Epithelial cell of prostate (primary cell): ENCODE measurements at regions not wholly inside any gene's neighbourhood (a gene's known extent, or its start where the extent isn't known, plus 50 kb on each side); places are given as distances from the start of the nearest gene placed in this dataset.
A peak's percentile ranks its signal among the peaks of the same experiment; 100 is the strongest.

Experiments used
- DNase-seq: peaks from one replicate; pipeline ENCODE4 v3.0.0-alpha.2; 2011; ENCODE audit warnings: low read depth, low spot score
- H3K27ac ChIP-seq: fragments of 450-650 bp; 2 replicates; pipeline ENCODE4 v1.5.1; 2017; ENCODE audit warnings: mild to moderate bottlenecking

- DNase-seq: no peak
- H3K27ac ChIP-seq: no peak overlapping the region
These were observed 620.6 kb upstream of the ID2 start for GRCh38 chr2:8061219-8061618.

GRCh38 chr2:8064603-8065002 lies 617.3 kb upstream of the ID2 start:
- DNase-seq: no peak
- no peak overlapping the region for H3K27ac ChIP-seq

GRCh38 chr2:8065191-8065590 lies 616.7 kb upstream of the ID2 start:
- no peak for DNase-seq
- H3K27ac ChIP-seq: no peak overlapping the region

DNA sequence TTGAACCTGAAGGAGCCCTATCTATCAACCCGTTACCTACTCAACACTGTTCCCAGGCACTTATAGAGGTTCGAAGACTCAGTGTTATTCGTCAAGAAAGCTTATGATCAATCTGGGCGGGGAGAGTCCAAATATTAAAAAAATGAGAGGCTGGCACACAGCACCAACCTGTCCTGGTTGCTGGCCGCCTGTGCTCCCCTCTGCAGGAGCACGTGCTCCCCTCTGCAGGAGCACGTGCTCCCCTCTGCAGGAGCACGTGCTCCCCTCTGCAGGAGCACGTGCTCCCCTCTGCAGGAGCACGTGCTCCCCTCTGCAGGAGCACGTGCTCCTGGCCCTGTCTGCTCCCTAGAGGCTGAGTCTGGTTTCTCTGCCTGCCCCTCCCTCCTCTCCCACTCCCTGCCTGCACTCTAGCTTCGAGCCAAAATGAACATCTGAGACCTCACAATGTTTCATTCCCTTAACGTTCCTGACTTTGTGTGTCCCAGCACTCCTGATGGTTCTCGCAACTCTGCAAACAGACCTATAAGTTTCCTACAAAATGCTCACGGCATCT lies 614.0 kb upstream of the ID2 start:
- no peak for DNase-seq
- no peak overlapping the region for H3K27ac ChIP-seq

GRCh38 chr2:8072907-8073306 lies 608.9 kb upstream of the ID2 start:
- no peak overlapping the region for H3K27ac ChIP-seq
- no peak for DNase-seq

GRCh38 chr2:8073916-8074315 lies 607.9 kb upstream of the ID2 start:
- H3K27ac ChIP-seq: no peak overlapping the region
- no peak for DNase-seq

DNA sequence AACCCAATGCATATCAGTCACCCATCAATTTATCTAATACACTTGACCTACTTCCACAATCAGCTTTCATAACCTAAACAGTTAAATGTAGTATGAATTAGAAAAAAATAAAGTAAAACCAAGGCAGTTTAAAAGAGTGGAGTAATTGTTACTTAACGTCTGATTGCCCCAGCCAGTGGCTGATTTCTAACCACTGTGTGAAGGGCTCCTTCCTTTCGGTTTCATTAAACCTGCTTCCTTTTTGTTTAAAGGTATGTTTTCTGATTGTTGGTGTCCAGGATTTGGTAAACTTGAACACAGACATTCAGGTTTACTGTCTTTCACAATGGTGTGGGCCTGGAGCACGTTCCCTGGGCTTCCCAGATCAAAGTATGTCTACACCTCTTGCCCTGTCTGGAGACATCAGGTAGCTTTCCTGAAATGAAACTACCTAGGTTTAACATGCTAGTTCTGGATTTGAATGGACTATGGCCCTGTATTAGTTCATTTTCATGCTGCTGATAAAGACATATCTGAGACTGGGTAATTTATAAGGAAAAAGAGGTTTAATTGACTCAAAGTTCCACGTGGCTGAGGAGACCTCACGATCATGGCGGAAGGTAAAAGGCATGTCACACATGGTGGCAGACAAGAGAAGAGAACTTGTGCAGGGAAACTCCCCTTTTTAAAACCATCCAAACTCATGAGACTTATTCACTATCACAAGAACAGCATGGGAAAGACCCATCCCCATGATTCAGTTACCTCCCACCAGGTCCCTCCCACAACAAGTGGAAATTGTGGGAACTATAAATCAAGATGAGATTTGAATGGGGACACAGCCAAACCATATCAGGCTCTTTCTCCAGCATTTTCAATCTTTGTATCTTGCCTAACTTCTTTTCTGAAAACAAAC lies 605.2 kb upstream of the ID2 start:
- H3K27ac ChIP-seq: no peak overlapping the region
- DNase-seq: no peak

GRCh38 chr2:8078705-8079104 lies 603.2 kb upstream of the ID2 start:
- no peak for DNase-seq
- H3K27ac ChIP-seq: no peak overlapping the region

DNA sequence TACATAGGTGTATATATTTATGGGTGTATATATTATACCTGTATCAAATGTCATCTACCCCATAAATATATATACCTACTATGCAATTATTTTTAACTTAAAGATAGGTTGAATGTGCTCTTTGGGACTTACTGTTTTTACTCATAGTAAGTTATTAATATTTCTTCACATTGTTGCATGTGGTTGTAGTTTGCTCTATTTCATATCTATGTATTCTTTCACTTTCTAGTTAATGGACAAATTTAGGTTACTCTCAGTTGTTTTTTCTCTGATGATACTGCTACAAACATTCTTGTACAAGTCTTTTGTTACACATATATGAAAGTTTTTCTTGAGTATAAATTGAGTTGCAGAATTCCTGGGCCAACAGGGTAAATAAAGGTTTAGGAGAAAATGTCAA lies 601.8 kb upstream of the ID2 start:
- DNase-seq: no peak
- H3K27ac ChIP-seq: no peak overlapping the region

- no peak for DNase-seq
- no peak overlapping the region for H3K27ac ChIP-seq
These were observed 600.7 kb upstream of the ID2 start for GRCh38 chr2:8081130-8081529.

- DNase-seq: no peak
- no peak overlapping the region for H3K27ac ChIP-seq
These were observed 599.0 kb upstream of the ID2 start for GRCh38 chr2:8082840-8083239.

DNA sequence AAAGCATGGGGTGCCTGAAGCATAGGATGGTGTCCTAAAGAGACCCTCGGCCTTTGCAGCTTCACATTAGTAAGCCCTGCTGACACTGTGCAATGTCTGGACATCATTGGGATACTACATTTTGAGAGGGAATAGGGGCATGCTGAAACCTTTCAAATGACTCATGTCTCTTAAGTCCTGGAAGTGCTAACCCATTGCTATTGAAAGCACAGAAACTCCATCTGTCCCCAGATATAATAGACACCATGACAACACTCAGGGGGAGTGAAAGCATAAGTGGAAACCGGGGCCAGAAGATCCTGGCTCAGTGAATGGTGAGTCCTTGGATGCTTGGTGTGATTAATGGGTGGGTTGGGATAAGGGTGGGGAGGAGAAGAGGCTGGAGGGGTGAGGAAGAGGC lies 595.5 kb upstream of the ID2 start:
- H3K27ac ChIP-seq: peak overlapping the region; percentile 51
- no peak for DNase-seq

DNA sequence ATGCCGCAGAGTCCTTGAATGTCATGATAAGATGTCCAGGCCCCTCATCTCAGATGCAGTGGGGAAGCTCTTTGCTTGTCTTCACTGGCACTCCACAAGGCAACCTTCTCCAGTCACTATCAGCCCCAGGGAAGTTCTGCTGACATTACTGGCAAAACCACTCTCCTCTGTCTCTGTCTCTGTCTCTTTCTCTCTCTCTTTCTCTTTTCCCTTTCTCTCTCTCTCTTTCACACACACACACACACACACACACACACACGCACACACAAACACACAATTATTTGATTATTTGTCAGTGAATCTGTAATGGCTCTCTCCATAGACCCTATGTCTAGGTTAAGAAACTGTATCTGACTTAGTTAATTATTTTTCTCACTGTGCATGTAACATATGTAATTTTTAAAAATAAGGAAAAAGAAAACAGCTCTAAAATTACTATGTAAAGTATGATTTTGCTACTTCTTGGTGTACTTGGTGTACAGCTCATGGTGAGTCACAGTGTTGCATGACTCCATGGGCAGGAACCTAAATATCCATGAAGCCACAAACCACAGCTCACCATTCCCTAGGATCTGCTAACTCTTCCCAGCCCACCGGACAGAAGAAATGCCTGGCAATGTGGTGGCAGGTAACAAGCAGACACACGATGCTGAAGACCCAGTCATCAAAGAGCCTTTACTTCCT lies 594.9 kb upstream of the ID2 start:
- peak overlapping the region; percentile 51 for H3K27ac ChIP-seq
- peak; percentile 86 for DNase-seq

DNA sequence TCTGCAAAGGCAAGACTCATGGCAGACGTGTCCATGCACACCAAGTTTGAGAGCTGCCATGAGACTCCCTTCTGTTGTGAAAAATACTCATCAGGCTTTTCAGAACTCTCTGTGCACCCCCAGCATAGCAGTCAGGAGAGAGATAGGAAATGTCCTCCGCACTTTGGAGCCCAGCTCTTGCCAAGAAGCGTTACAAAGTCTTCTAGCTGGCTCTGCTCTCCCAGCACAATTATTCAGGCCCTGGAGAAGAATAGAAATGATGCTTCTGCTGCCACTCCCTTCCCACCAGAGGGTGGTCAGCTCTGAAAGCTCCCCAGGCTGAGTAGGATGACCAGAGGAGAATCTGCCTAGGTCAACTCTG lies 594.4 kb upstream of the ID2 start:
- H3K27ac ChIP-seq: peak overlapping the region; percentile 51

GRCh38 chr2:8088810-8089209 lies 593.0 kb upstream of the ID2 start:
- H3K27ac ChIP-seq: no peak overlapping the region
- DNase-seq: no peak

More for the DNA sequence above, 594.4 kb upstream of the ID2 start:
- DNase-seq: no peak

DNA sequence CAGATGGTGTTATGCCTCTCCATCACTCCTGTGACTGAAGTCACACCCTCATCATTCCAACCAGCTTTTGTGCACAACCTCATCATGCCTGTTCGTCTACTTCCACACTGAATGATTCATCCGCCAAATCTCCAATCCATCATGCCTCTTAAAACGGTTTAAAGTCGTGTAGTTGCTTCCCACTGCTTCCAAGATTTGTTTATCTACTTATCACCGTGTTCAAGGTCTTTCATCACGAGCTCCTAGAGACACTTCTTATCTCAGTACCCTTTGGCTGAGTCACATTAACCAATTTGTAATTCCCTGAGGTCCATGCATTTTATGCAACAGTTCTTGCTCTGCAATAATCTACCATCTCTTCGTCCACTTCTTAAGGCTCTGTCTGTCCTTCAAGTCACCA lies 592.3 kb upstream of the ID2 start:
- DNase-seq: peak; percentile 51
- H3K27ac ChIP-seq: no peak overlapping the region

DNA sequence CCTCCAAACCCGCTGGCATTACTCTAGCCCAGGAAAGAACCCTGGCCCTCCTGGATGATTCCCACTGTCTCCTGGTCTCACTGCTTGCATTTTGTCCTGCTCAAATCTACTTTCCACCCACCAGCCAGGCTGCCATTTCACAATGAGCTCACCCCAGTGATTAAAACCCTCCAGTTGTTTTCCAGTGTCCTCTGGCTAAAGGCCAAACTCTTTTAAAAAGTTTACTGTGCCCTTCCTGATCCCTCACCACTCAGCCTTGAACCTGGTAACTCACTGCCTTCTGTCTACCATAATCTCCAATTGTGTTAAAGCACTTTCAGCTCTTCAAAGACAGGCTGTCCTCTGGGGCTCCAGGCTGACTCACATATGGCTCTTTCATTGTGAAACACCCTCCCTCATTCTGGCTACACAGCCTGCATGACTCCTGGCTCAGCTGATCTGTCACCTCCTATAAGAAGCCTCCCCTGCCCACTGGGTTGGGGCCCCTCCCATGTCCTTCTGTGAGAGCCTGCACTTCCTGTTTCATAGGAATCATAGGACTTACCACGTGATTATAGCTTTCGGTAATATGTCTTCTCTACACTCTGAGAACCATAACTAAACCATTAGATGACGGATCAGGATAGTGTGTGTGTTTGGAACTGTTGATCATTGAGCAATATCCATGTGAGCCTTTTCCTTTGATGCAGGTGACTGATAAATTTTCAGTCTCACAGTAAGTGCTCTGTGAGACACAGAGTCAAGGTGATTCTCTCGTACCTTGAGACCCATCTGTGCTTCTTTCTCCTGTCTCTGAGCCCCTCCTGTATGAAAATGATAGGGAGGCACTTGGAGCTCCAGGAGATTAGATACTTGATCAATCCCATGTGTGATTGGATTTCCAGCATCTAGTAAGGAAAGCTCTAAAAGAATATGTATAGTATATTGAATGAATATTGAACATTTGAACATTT lies 590.8 kb upstream of the ID2 start:
- H3K27ac ChIP-seq: peak overlapping the region; percentile 59
- peak; percentile 88 for DNase-seq

- H3K27ac ChIP-seq: no peak overlapping the region
- no peak for DNase-seq
These were observed 587.3 kb upstream of the ID2 start for GRCh38 chr2:8094526-8094925.

GRCh38 chr2:8095978-8096377 lies 585.9 kb upstream of the ID2 start:
- no peak for DNase-seq
- no peak overlapping the region for H3K27ac ChIP-seq

- no peak for DNase-seq
- no peak overlapping the region for H3K27ac ChIP-seq
These were observed 585.4 kb upstream of the ID2 start for GRCh38 chr2:8096484-8096883.
